GM19351 (cell line): ENCODE measurements at regions not wholly inside any gene's neighbourhood (a gene's known extent, or its start where the extent isn't known, plus 50 kb on each side); places are given as distances from the start of the nearest gene placed in this dataset.
A peak's percentile ranks its signal among the peaks of the same experiment; 100 is the strongest.
"Not testable (repeated sequence)": the region's sequence is repeated elsewhere in the genome, so short reads cannot be mapped to it uniquely, and the experiment has no call there.

Experiments used
- ATAC-seq: cut with Tn5 transposase; IDR thresholded peaks from one replicate; pipeline ENCODE4 v1.9.1; 2021; ENCODE audit warnings: mild to moderate bottlenecking, moderate library complexity; ENCODE audit not compliant: unreplicated experiment

- peak; percentile 82 for ATAC-seq
Measured at GRCh38 chr4:154164931-154165839, 326.4 kb downstream of the DCHS2 start.

- ATAC-seq = no peak
Measured at GRCh38 chr4:154160519-154161301, 330.9 kb downstream of the DCHS2 start.

GRCh38 chr4:154158361-154159155 is 333.0 kb downstream of the DCHS2 start:
- no peak for ATAC-seq

GRCh38 chr4:154152546-154152945 is 339.1 kb downstream of the DCHS2 start:
- ATAC-seq = no peak

GRCh38 chr4:154149236-154149635 is 342.4 kb downstream of the DCHS2 start:
- not testable (repeated sequence) for ATAC-seq

GRCh38 chr4:154143720-154144119 is 347.9 kb downstream of the DCHS2 start:
- ATAC-seq = no peak

- no peak for ATAC-seq
Measured at GRCh38 chr4:154142664-154143063, 348.9 kb downstream of the DCHS2 start.

GRCh38 chr4:154140869-154141268 is 350.7 kb downstream of the DCHS2 start:
- no peak for ATAC-seq

GRCh38 chr4:154137320-154137905 is 348.5 kb upstream of the SFRP2 start:
- no peak for ATAC-seq

- no peak for ATAC-seq
Measured at GRCh38 chr4:154135576-154135975, 346.7 kb upstream of the SFRP2 start.

GRCh38 chr4:154132406-154132805 is 343.5 kb upstream of the SFRP2 start:
- ATAC-seq = no peak

GRCh38 chr4:154126276-154126675 is 337.4 kb upstream of the SFRP2 start:
- no peak for ATAC-seq

- ATAC-seq = no peak
Measured at GRCh38 chr4:154125340-154125739, 336.5 kb upstream of the SFRP2 start.

GRCh38 chr4:154124539-154125255 is 335.8 kb upstream of the SFRP2 start:
- no peak for ATAC-seq

- ATAC-seq = no peak
Measured at GRCh38 chr4:154123897-154124296, 335.0 kb upstream of the SFRP2 start.

GRCh38 chr4:154120690-154121345 is 331.9 kb upstream of the SFRP2 start:
- ATAC-seq = no peak

GRCh38 chr4:154120006-154120676 is 331.3 kb upstream of the SFRP2 start:
- no peak for ATAC-seq

GRCh38 chr4:154119317-154119716 is 330.4 kb upstream of the SFRP2 start:
- peak; percentile 84 for ATAC-seq

GRCh38 chr4:154117726-154118125 is 328.8 kb upstream of the SFRP2 start:
- not testable (repeated sequence) for ATAC-seq
